GM12873 (cell line): ENCODE measurements at regions not wholly inside any gene's neighbourhood (a gene's known extent, or its start where the extent isn't known, plus 50 kb on each side); places are given as distances from the start of the nearest gene placed in this dataset.
A peak's percentile ranks its signal among the peaks of the same experiment; 100 is the strongest.

Experiments used
- TF ChIP-seq, protein P1 (sequence below): IDR thresholded peaks from 2 replicates; pipeline ENCODE4 v1.5.1; 2012; ENCODE audit warnings: low read depth, mild to moderate bottlenecking, moderate library complexity, low read length, control low read depth; ENCODE audit not compliant: insufficient read depth; ENCODE audit errors: missing control alignments

DNA sequence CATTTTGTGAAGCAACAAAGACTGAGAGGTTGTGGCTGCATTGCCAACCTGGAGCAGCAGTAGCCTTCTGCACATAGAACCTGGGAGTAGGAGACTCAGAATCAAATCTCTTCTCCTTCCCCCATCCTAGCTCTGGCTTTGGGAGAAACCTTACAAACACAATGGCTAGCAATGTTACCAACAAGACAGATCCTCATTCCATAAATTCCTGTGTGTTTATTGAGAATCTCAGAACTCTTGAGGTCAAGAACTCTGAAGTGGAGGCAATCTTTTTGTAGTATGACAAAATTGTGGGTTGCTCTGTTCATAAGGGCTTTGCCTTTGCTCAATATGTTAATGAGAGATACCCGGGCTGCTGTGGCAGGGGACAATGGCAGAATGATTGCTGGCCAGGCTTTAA is 406.7 kb upstream of the SPANXN1 start:
- TF ChIP-seq, protein P1, sequence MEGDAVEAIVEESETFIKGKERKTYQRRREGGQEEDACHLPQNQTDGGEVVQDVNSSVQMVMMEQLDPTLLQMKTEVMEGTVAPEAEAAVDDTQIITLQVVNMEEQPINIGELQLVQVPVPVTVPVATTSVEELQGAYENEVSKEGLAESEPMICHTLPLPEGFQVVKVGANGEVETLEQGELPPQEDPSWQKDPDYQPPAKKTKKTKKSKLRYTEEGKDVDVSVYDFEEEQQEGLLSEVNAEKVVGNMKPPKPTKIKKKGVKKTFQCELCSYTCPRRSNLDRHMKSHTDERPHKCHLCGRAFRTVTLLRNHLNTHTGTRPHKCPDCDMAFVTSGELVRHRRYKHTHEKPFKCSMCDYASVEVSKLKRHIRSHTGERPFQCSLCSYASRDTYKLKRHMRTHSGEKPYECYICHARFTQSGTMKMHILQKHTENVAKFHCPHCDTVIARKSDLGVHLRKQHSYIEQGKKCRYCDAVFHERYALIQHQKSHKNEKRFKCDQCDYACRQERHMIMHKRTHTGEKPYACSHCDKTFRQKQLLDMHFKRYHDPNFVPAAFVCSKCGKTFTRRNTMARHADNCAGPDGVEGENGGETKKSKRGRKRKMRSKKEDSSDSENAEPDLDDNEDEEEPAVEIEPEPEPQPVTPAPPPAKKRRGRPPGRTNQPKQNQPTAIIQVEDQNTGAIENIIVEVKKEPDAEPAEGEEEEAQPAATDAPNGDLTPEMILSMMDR, result no peak

DNA sequence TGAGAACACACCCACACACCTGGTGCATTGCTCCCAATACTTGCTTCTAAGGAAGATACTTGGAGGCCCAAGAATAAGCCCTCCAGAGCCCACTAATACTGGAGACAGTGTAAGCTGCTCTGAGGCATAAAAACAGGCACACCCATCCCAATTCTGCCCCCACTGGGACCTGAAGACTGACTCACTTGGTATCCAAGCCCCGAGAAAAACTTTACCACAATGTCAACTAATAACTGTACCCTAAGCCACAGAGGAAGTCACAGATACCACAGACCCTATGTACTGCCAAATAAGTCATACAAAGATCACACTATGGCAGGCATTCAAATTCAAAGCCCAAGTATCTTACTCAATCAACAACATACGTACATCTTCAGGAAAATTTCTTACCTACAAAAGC is 398.2 kb upstream of the SPANXN1 start:
- TF ChIP-seq, protein P1, result no peak

DNA sequence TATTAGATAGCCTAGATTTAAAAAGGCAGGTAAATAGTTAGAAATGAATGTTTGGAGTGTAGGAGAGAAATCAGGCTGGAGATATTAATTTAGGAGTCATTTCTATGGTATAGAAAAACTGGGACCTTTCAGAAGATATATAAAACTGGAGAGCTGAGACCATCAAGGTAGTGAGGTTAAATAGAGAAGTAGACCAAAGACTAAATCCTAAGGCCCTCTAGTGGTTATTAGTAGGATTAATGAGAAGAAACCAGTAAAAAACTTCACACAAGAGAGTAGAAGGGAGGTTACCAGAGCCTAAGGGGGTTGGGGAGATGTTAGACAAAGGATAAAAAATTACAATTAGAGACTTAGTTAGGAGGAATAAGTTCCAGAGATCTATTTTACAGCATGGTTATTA is 351.0 kb upstream of the SPANXN1 start:
- TF ChIP-seq, protein P1, result peak; percentile 23

DNA sequence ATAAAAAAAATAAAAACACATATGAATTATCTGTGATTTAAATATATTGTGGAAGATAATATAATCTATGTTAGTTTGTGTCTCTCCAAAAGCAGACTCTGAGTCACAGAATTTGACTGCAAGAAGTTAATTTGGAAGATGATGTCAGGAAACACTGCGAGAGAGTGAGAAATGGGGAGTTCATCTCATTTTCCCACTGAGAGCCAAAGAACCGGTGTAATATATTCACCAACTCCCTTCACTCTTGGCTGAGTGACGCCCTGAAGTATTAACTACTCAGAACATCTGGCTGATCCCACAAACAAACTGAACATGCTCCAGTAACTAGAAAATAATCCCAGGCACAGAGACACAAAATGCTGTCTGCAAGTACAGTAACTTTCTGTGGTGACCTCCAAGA is 345.8 kb upstream of the SPANXN1 start:
- TF ChIP-seq, protein P1, result no peak

DNA sequence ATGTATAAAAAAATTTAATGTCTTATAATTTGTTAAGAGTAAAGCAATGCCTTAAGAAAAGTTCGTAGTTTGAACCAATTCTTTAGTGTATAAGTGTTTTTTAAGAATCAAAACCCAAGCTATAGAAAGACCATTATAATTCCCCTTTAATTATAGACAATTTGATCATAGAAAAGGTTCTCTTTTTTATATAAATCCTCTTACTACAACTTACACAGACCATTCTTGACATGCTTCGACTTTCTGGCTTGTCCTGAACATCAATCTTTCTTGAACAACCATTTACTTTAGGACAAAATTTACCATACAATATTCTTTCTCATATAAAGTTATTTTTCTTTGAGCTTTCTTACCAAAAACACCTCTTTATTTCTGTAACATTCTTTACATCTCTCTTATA is 330.5 kb upstream of the SPANXN1 start:
- TF ChIP-seq, protein P1, result no peak

DNA sequence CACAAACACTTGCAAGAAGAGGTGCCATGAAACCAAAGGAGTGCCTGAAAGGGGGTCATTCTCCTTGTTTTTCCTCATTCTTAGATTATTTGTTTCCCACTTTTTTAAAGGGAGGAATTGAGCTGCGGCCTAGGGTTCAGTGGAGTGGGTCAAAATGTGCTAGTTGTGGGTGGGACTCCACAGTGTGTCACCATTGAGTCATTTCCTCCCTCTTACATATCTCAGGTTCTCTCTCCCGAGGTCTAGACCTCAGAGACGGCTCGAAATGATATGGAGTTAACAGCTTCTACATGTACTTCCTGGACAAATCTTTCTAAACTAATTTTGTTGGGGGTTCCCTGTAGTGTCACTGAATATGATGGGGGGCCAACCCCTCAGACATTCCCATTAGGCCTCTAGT is 328.4 kb upstream of the SPANXN1 start:
- TF ChIP-seq, protein P1, result no peak

DNA sequence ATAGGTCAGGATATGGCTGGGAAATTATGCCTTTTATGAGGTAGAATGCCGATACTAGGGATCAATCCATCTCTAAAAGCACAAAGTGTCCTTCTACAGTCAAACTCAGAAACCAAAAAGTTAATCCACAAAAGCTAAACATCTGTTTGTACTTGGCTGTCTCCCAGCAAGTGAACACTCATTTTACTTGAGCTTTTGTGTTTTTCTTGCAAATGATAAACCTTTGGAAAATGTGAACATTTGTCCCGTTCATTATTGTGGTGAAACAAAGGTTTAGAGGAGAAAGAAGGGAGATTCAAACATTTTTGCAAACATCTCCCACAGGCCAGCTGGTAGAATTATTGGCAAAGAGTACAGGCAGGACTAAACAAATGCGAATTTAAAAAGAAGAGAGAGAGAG is 300.6 kb upstream of the SPANXN1 start:
- TF ChIP-seq, protein P1, result no peak
